ENCODE measurements at regions not wholly inside any gene's neighbourhood (a gene's known extent, or its start where the extent isn't known, plus 50 kb on each side); places are given as distances from the start of the nearest gene placed in this dataset.

DNA sequence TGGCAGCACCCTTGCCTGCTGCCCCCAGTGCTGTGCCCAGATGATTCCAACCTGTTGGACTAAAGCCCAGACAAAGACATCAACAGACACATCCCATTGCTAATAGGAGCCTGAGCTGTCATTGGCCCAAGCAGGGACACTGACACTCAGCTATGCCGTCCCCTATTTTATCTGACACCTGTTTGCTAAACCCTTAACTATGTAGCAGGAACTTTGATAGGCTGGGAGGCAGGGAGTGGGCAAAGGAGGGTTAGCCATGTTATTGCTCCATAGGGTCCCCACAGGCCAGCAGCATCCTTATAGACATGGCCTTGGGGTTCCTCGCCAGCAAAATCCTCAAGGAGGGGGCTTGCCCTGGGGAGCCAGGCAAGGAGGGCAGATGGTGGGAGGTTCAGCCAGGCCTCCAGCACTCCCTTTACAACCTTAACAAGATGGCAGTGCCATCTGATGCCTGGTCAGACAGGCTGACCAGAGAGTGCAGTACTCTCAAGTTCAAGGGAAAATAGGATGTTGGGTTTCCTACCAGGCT, 50.4 kb upstream of the CDKN2AIPNL start:
- CTCF ChIA-PET, result interaction anchor here (0.7 to 1.7 kb wide), 14 partner anchors 34 to 125 kb away, joined by 3 to 12 read pairs (median 4); partner anchors contain the start of genes CDKN2AIPNL and JADE2
- no peaks in the 10 kb centered on the region; the same call in 1 of the 2 replicates for H3K27me3 Mint-ChIP-seq (ENCODE audit: low read depth)
- H3K4me1 Mint-ChIP-seq, result peaks cover 11% of the 10 kb centered on the region
- POLR2A ChIA-PET, result no interaction called here
- no peaks in the 10 kb centered on the region for H3K9me3 Mint-ChIP-seq
- no peak overlapping the region for H3K4me3 Mint-ChIP-seq
- no peaks in the 10 kb centered on the region for H3K36me3 Mint-ChIP-seq
- no peak overlapping the region for H3K27ac Mint-ChIP-seq
- TF ChIP-seq, protein P1, sequence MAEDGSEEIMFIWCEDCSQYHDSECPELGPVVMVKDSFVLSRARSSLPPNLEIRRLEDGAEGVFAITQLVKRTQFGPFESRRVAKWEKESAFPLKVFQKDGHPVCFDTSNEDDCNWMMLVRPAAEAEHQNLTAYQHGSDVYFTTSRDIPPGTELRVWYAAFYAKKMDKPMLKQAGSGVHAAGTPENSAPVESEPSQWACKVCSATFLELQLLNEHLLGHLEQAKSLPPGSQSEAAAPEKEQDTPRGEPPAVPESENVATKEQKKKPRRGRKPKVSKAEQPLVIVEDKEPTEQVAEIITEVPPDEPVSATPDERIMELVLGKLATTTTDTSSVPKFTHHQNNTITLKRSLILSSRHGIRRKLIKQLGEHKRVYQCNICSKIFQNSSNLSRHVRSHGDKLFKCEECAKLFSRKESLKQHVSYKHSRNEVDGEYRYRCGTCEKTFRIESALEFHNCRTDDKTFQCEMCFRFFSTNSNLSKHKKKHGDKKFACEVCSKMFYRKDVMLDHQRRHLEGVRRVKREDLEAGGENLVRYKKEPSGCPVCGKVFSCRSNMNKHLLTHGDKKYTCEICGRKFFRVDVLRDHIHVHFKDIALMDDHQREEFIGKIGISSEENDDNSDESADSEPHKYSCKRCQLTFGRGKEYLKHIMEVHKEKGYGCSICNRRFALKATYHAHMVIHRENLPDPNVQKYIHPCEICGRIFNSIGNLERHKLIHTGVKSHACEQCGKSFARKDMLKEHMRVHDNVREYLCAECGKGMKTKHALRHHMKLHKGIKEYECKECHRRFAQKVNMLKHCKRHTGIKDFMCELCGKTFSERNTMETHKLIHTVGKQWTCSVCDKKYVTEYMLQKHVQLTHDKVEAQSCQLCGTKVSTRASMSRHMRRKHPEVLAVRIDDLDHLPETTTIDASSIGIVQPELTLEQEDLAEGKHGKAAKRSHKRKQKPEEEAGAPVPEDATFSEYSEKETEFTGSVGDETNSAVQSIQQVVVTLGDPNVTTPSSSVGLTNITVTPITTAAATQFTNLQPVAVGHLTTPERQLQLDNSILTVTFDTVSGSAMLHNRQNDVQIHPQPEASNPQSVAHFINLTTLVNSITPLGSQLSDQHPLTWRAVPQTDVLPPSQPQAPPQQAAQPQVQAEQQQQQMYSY (CRISPR knock-in tag; IDR thresholded peaks at IDR 0.05), result no peak
- TF ChIP-seq ZNF232 (CRISPR knock-in tag; IDR thresholded peaks at IDR 0.05), result no peak
- no peak for TF ChIP-seq AFF4 (CRISPR knock-in tag; IDR thresholded peaks at IDR 0.05; ENCODE audit: borderline replicate concordance)
- no peak for TF ChIP-seq PREB (CRISPR knock-in tag; IDR thresholded peaks at IDR 0.05; ENCODE audit: borderline replicate concordance)
- no peak for TF ChIP-seq ZNF416 (CRISPR knock-in tag; IDR thresholded peaks at IDR 0.05)
- no peak for TF ChIP-seq GABPB1 (CRISPR knock-in tag; IDR thresholded peaks at IDR 0.05)
- TF ChIP-seq AR (CRISPR knock-in tag; IDR thresholded peaks at IDR 0.05), result no peak
- TF ChIP-seq ZBTB43 (CRISPR knock-in tag; IDR thresholded peaks at IDR 0.05), result no peak
- TF ChIP-seq GRHL2 (CRISPR knock-in tag; IDR thresholded peaks at IDR 0.05; ENCODE audit: insufficient replicate concordance, severe bottlenecking), result no peak
- no peak for TF ChIP-seq FOXK1 (CRISPR knock-in tag; IDR thresholded peaks at IDR 0.05)
- TF ChIP-seq, protein P2, sequence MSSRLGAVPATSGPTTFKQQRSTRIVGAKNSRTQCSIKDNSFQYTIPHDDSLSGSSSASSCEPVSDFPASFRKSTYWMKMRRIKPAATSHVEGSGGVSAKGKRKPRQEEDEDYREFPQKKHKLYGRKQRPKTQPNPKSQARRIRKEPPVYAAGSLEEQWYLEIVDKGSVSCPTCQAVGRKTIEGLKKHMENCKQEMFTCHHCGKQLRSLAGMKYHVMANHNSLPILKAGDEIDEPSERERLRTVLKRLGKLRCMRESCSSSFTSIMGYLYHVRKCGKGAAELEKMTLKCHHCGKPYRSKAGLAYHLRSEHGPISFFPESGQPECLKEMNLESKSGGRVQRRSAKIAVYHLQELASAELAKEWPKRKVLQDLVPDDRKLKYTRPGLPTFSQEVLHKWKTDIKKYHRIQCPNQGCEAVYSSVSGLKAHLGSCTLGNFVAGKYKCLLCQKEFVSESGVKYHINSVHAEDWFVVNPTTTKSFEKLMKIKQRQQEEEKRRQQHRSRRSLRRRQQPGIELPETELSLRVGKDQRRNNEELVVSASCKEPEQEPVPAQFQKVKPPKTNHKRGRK (CRISPR knock-in tag; IDR thresholded peaks at IDR 0.05; ENCODE audit: borderline replicate concordance), result no peak
- no peak for TF ChIP-seq SP1 (CRISPR knock-in tag; conservative IDR thresholded peaks at IDR 0.05)
- no peak for TF ChIP-seq CBFB (CRISPR knock-in tag; IDR thresholded peaks at IDR 0.05; ENCODE audit: low read depth)
- DNase-seq (ENCODE audit: low spot score), result no peak
- ATAC-seq, result no peak
